ENCODE measurements at regions not wholly inside any gene's neighbourhood (a gene's known extent, or its start where the extent isn't known, plus 50 kb on each side); places are given as distances from the start of the nearest gene placed in this dataset.

DNA sequence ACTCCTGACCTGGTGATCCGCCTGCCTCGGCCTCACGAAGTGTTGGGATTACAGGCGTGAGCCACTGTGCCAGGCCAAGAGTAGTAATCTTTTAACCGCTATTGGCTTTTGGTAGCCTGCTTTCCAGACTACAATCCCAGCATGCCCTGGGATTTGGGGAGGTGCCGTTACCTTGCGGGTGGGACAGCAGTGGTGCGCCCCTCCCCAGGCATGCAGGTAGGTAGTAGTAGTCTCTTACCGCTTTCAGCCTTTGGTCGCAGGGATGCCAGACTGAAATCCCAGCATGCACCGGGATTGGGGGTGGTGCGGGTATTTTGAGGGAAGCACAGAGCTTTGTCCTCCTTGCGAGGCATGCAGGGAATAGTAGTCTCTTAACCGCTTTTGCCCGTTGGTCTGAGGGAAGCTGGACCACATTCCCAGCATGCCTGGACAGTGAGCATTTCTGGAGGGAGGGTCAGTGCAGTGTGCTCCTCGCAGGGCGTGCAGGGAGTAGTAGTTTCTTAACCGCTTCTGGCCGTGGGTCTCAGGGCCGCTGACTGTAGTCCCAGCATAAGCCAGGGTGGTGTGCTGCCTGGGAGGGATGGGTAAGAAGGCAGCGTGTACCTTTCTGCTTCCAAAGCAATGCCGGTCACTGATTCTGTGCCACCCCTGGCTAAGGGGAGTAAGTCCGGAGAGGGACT is 1686.8 kb downstream of the TP53TG3F start:
- H3K9me3 ChIP-seq, result no peaks in the 10 kb centered on the region
- DNase-seq, result no peak

DNA sequence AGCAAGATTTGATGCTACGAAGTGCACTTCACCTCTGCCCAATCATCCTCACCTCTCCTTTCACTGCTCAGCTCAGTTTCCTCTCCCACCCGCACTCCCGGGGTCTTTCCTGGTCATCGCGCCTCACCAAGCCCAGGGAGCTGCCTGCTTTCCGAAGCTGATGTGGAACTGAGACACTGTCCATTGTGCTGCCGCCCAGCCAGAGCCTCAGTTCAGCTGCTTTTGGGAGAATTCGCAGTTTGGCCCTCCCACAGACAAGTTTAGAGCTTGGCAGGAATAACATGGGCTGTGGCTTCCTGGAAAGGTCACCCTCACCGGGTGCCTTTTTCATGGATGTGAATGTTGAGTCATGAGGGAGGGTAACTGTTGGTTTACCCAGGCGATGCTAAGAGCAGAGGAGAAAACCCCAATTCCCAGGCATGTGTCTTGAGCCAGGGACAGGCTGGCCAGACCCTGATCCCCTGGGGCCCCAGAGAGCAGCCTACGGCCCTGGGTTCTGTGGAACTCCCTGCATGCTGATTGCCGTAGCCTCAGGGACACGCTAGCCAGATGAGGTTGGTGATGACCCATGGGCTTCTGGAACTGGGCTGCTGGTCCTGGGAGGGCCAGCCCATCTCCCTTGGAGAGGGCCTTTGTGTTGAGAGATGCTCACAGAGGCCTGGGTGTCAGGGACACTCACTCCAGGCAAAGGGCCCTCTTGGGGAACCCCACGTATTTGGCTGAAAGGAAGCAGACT is 1687.5 kb downstream of the TP53TG3F start:
- no peak for ATAC-seq
- TF ChIP-seq, protein P1, sequence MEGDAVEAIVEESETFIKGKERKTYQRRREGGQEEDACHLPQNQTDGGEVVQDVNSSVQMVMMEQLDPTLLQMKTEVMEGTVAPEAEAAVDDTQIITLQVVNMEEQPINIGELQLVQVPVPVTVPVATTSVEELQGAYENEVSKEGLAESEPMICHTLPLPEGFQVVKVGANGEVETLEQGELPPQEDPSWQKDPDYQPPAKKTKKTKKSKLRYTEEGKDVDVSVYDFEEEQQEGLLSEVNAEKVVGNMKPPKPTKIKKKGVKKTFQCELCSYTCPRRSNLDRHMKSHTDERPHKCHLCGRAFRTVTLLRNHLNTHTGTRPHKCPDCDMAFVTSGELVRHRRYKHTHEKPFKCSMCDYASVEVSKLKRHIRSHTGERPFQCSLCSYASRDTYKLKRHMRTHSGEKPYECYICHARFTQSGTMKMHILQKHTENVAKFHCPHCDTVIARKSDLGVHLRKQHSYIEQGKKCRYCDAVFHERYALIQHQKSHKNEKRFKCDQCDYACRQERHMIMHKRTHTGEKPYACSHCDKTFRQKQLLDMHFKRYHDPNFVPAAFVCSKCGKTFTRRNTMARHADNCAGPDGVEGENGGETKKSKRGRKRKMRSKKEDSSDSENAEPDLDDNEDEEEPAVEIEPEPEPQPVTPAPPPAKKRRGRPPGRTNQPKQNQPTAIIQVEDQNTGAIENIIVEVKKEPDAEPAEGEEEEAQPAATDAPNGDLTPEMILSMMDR (IDR thresholded peaks at IDR 0.05), result no peak

More for the DNA sequence above, 1686.8 kb downstream of the TP53TG3F start:
- no peak overlapping the region for H3K27ac ChIP-seq
- H3K4me1 ChIP-seq, result no peaks in the 10 kb centered on the region
- H3K36me3 ChIP-seq (ENCODE audit: insufficient read depth in 1 of 2, low read depth in 1 of 2), result no peaks in the 10 kb centered on the region
- H3K4me3 ChIP-seq, result no peak overlapping the region
- intact Hi-C loops (cut with DNase I), result no loop called here
- ATAC-seq, result no peak
- 83 to 87% (median 86%) methylated on average over 23 of the region's 23 CpGs for WGBS, 3 donors
- TF ChIP-seq, protein P1 (IDR thresholded peaks at IDR 0.05), result no peak
- no peaks in the 10 kb centered on the region for H3K27me3 ChIP-seq (ENCODE audit: insufficient read depth in 3 of 3, low read length in 2 of 3)

DNA sequence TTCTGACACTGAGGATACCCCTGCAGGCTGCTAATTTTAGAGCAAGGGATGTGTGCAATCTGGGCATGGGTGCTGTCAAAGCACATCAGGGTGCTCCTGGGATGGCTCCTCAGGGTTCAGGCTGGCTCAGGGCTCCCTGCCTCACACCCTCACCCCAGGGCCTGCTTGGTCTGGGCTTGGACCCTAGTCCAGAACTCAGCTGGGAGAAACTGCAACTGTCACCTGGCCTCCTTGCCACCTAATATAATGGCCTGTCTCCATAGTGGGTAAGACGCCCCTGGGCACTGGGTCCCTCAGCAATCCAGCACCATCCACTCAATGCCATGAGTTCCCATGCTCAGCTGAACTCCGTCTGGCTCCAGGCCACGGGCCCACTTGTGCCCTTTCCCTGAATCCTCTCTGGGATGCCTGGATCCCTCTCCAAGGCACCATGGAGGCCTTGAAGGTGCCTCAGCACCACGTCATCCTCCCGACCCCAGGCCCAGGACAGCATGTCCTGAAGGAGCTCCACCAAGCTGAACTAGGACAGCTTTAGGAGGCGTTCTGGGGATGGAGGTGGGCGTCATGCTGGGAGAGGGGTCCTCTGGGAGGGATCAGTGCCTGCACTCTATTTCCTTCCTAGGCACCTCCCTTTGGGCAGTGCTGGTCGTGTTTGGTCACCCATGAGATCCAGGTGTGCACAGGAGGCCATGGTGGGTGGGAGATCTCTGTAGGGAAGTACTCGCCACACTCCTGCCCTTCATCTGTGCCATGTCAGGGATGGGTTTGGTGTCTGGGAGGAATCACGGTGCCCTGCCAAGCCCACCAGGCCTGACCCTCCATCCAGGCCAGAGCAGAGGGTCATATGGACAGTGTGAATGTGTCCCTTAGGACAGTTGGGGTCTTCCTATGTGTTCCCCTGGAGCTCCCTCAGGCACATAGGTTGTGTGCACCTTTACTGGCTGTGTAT is 1688.4 kb downstream of the TP53TG3F start:
- Histone ChIP-seq H3K9me3 (no peaks in the 10 kb centered on the region), H3K36me3 (ENCODE audit: insufficient read depth in 1 of 2, low read depth in 1 of 2) (no peaks in the 10 kb centered on the region), H3K4me3 (no peak overlapping the region), H3K27me3 (ENCODE audit: insufficient read depth in 3 of 3, low read length in 2 of 3) (no peaks in the 10 kb centered on the region), H3K27ac (no peak overlapping the region), H3K4me1 (no peaks in the 10 kb centered on the region)
- TF ChIP-seq, protein P1 (IDR thresholded peaks at IDR 0.05), result no peak
- intact Hi-C loops (cut with DNase I), result no loop called here
- DNase-seq (no peak), ATAC-seq (no peak)
- 52 to 56% (median 54%) methylated on average over 10 of the region's 10 CpGs for WGBS, 3 donors

More for the DNA sequence above, 1687.5 kb downstream of the TP53TG3F start:
- intact Hi-C loops (cut with DNase I), result no loop called here
- no peak overlapping the region for H3K27ac ChIP-seq
- 82 to 83% (median 82%) methylated on average over 13 to 14 of the region's 14 CpGs for WGBS, 3 donors
- H3K27me3 ChIP-seq (ENCODE audit: insufficient read depth in 3 of 3, low read length in 2 of 3), result no peaks in the 10 kb centered on the region
- H3K9me3 ChIP-seq, result no peaks in the 10 kb centered on the region
- H3K4me1 ChIP-seq, result no peaks in the 10 kb centered on the region
- no peak overlapping the region for H3K4me3 ChIP-seq
- no peak for DNase-seq
- no peaks in the 10 kb centered on the region for H3K36me3 ChIP-seq (ENCODE audit: insufficient read depth in 1 of 2, low read depth in 1 of 2)

DNA sequence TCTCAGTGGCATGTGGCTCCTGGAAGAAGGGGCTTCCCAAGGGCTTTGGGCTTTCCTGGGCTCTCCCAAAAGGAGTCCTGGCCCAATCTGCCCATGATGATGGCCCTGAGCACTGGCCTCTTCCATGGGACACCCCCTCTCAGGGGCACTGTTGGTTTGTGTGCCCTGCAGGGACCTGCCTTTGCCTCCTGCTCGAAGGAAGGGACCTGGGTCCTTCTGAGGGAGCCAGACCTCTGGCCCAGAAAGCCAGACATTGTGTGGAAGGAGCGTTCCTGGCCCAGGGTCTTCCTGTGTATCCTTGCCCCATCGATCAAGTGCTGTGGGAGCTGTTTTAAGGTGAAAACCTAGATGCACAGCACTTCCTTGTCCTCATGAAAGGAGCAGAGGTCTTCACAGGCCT is 1689.3 kb downstream of the TP53TG3F start:
- H3K4me1 ChIP-seq, result no peaks in the 10 kb centered on the region
- ATAC-seq, result no peak
- H3K9me3 ChIP-seq, result no peaks in the 10 kb centered on the region
- intact Hi-C loops (cut with DNase I), result no loop called here
- H3K27ac ChIP-seq, result no peak overlapping the region
- 33 to 48% (median 42%) methylated on average over 3 of the region's 3 CpGs for WGBS, 3 donors
- no peaks in the 10 kb centered on the region for H3K27me3 ChIP-seq (ENCODE audit: insufficient read depth in 3 of 3, low read length in 2 of 3)
- no peak for DNase-seq
- no peak overlapping the region for H3K4me3 ChIP-seq
- TF ChIP-seq, protein P1 (IDR thresholded peaks at IDR 0.05), result no peak
- H3K36me3 ChIP-seq (ENCODE audit: insufficient read depth in 1 of 2, low read depth in 1 of 2), result no peaks in the 10 kb centered on the region
